IMR-90 (cell line): ENCODE measurements at regions not wholly inside any gene's neighbourhood (a gene's known extent, or its start where the extent isn't known, plus 50 kb on each side); places are given as distances from the start of the nearest gene placed in this dataset.

Experiments
- BHLHE40 ChIP-seq: fragments of 150-350 bp; IDR thresholded peaks from 2 replicates; pipeline ENCODE4 v1.6.1; 2016; ENCODE audit warnings: mild to moderate bottlenecking, low read depth, low read length
- CEBPB ChIP-seq: IDR thresholded peaks from 2 replicates; pipeline ENCODE4 v1.6.1; 2012; ENCODE audit warnings: low read depth, low read length, improper control_type of control experiment
- CTCF ChIP-seq: conservative IDR thresholded peaks from 2 replicates; pipeline ENCODE4 v1.5.1; 2012; ENCODE audit warnings: mild to moderate bottlenecking, low read depth, low read length, improper control_type of control experiment
- FOS ChIP-seq: fragments of 150-350 bp; IDR thresholded peaks from 2 replicates; pipeline ENCODE4 v1.6.1; 2016; ENCODE audit warnings: low read depth, low read length
- POLR2A ChIP-seq: IDR thresholded peaks from 2 replicates; pipeline ENCODE4 v1.6.1; 2012; ENCODE audit warnings: mild to moderate bottlenecking, low read depth, low read length
- RAD21 ChIP-seq: IDR thresholded peaks from 2 replicates; pipeline ENCODE4 v1.6.1; 2012; ENCODE audit warnings: low read length, improper control_type of control experiment
- USF2 ChIP-seq: fragments of 150-350 bp; IDR thresholded peaks from 2 replicates; pipeline ENCODE4 v1.6.1; 2017; ENCODE audit warnings: mild to moderate bottlenecking, antibody characterized with exemption, low read length, low read depth
- TF ChIP-seq, protein P1 (sequence below): fragments of 150-350 bp; IDR thresholded peaks from 2 replicates; pipeline ENCODE4 v1.6.1; 2016; ENCODE audit warnings: low read depth, mild to moderate bottlenecking, low read length, moderate library complexity, borderline replicate concordance

DNA sequence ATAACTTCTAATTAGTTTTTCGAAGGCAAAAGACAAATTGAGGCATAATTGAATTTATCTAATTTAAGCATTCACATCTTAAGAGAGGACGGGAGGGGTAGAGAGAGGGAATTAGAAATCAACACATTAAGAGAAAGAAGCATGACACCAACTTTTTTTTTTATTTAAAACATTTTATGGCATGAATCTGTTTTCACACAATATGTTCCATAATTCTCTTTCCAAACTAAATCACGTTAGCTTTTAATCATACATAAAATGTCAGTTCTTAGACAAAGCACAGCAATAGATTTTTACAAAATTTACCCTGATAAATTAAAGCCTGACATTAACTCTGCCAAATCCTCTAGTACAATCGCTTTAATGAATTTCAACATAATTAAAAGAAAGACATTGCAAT, 600.8 kb upstream of the ROBO1 start:
- TF ChIP-seq CTCF = no peak
- TF ChIP-seq RAD21 = no peak
- TF ChIP-seq FOS = no peak
- no peak for TF ChIP-seq POLR2A
- TF ChIP-seq, protein P1, sequence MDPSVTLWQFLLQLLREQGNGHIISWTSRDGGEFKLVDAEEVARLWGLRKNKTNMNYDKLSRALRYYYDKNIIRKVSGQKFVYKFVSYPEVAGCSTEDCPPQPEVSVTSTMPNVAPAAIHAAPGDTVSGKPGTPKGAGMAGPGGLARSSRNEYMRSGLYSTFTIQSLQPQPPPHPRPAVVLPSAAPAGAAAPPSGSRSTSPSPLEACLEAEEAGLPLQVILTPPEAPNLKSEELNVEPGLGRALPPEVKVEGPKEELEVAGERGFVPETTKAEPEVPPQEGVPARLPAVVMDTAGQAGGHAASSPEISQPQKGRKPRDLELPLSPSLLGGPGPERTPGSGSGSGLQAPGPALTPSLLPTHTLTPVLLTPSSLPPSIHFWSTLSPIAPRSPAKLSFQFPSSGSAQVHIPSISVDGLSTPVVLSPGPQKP = no peak
- TF ChIP-seq BHLHE40 = no peak
- no peak for TF ChIP-seq USF2
- no peak for TF ChIP-seq CEBPB
